ENCODE measurements at regions not wholly inside any gene's neighbourhood (a gene's known extent, or its start where the extent isn't known, plus 50 kb on each side); places are given as distances from the start of the nearest gene placed in this dataset.

DNA sequence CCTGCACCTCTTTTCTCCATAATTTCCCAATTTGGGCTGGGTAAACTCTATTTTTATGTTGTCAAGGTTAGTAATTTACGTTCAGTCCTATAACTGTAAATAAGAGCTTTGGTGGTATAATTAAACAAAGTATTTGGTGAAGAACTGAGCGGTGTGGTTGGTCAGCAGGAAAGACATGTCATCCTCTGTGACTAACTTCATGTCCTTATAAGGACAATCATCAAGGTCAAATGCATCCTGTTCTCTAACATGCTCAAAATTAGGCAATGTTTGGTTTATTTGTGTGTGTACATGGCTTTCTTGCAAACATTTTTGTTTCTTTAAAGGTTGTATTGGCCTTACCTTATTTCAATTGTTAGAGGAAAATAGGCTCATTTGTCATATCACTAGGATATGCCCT, 121.5 kb upstream of the NABP1 start:
- H3K9me3 ChIP-seq (ENCODE audit: insufficient read depth, low read depth, low read length): no peaks in the 10 kb centered on the region
- H3K4me1 ChIP-seq (ENCODE audit: control insufficient read depth in 1 of 2, insufficient read depth in 2 of 2, low read length in 2 of 2): no peaks in the 10 kb centered on the region

DNA sequence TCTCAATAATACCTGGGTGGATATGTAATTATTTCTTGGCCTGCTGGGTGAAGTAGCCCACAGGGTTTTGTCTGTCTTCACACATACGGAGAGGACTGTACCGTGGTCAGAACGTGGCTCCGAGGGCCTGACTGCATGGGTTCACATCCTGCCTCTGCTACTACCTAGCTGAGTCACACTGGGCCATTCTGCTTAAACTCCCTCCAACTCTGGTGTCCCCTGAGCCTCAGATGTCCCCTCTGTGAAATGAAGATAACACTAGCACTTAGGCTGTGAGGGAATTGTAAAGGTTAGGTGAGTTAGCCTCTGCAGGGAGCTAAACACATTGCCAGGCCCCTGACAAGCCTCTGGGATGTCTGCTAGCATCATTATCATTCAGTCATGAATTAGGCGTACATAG, 120.1 kb upstream of the NABP1 start:
- Histone ChIP-seq H3K27ac (ENCODE audit: low read depth, low read length) (no peak overlapping the region), H3K23ac (ENCODE audit: low read length) (peak overlapping the region; percentile 67), H4K8ac (ENCODE audit: low read depth, low read length) (no peak overlapping the region), H3K18ac (ENCODE audit: low read length) (no peak overlapping the region), H3K14ac (ENCODE audit: low read length) (no peak overlapping the region), H3K9ac (ENCODE audit: low read length) (no peak overlapping the region), H3K36me3 (ENCODE audit: control insufficient read depth in 1 of 2, insufficient read depth in 2 of 2, low read length in 2 of 2) (no peaks in the 10 kb centered on the region), H2AK5ac (ENCODE audit: low read length) (no peak overlapping the region), H2BK120ac (ENCODE audit: insufficient read depth, low read length, poor library complexity) (no peak overlapping the region), H3K4ac (ENCODE audit: low read depth, low read length) (no peak overlapping the region), H3K4me1 (ENCODE audit: control insufficient read depth in 1 of 2, insufficient read depth in 2 of 2, low read length in 2 of 2) (no peaks in the 10 kb centered on the region), H3K79me1 (ENCODE audit: low read length) (peaks cover 3% of the 10 kb centered on the region), H3K4me3 (ENCODE audit: low read depth, low read length) (no peak overlapping the region), H2BK12ac (ENCODE audit: low read length) (no peak overlapping the region), H3K9me3 (ENCODE audit: insufficient read depth, low read depth, low read length) (no peaks in the 10 kb centered on the region), H3K79me2 (ENCODE audit: control insufficient read depth, insufficient read depth, low read length, poor library complexity) (no peaks in the 10 kb centered on the region), H3K4me2 (ENCODE audit: low read length) (no peak overlapping the region), H3K27me3 (ENCODE audit: insufficient read depth, low read length) (no peaks in the 10 kb centered on the region), H2BK5ac (ENCODE audit: low read depth, low read length, poor library complexity) (no peak overlapping the region), H2AFZ (ENCODE audit: insufficient read depth, low read length, poor library complexity) (no peak overlapping the region), H4K91ac (ENCODE audit: low read depth, low read length) (no peak overlapping the region), H4K12ac (ENCODE audit: low read depth, low read length) (no peak overlapping the region)
- DNase-seq: no peak
- WGBS (ENCODE audit: extremely low coverage, insufficient coverage, insufficient read length): no CpG with 5 or more reads among the region's 5 CpGs

More for the DNA sequence above, 121.5 kb upstream of the NABP1 start:
- Histone ChIP-seq H3K27ac (ENCODE audit: low read depth, low read length) (no peak overlapping the region), H3K27me3 (ENCODE audit: insufficient read depth, low read length) (no peaks in the 10 kb centered on the region), H2BK120ac (ENCODE audit: insufficient read depth, low read length, poor library complexity) (no peak overlapping the region), H4K8ac (ENCODE audit: low read depth, low read length) (no peak overlapping the region), H3K4me2 (ENCODE audit: low read length) (no peak overlapping the region), H3K79me2 (ENCODE audit: control insufficient read depth, insufficient read depth, low read length, poor library complexity) (no peaks in the 10 kb centered on the region), H3K79me1 (ENCODE audit: low read length) (peaks cover 3% of the 10 kb centered on the region), H2AK5ac (ENCODE audit: low read length) (no peak overlapping the region), H3K4me3 (ENCODE audit: low read depth, low read length) (no peak overlapping the region), H3K14ac (ENCODE audit: low read length) (no peak overlapping the region), H3K9ac (ENCODE audit: low read length) (no peak overlapping the region), H3K18ac (ENCODE audit: low read length) (no peak overlapping the region), H3K4ac (ENCODE audit: low read depth, low read length) (no peak overlapping the region), H3K36me3 (ENCODE audit: control insufficient read depth in 1 of 2, insufficient read depth in 2 of 2, low read length in 2 of 2) (no peaks in the 10 kb centered on the region), H2AFZ (ENCODE audit: insufficient read depth, low read length, poor library complexity) (no peak overlapping the region), H3K23ac (ENCODE audit: low read length) (no peak overlapping the region), H2BK12ac (ENCODE audit: low read length) (no peak overlapping the region), H2BK5ac (ENCODE audit: low read depth, low read length, poor library complexity) (no peak overlapping the region), H4K12ac (ENCODE audit: low read depth, low read length) (no peak overlapping the region), H4K91ac (ENCODE audit: low read depth, low read length) (no peak overlapping the region)
- WGBS (ENCODE audit: extremely low coverage, insufficient coverage, insufficient read length): no CpG with 5 or more reads among the region's 2 CpGs
- DNase-seq: no peak

DNA sequence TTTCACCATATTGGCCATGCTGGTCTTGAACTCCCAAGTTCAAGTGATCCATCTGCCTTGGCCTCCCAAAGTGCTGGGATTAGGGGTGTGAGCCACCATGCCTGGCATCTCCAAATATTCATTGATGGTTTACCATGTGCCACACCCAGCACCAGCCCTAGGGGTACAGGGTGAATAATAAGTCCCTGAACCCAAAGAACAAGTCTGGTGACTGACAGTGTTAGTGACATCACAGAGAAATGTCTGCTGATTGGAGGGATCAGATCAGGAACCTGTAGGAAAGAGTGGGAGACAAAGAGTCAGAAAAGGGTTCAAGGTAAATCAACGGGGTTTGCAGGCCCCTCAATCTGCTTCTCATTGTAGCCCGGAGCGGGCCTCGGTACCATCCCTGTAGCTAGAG, 118.4 kb upstream of the NABP1 start:
- no CpG with 5 or more reads among the region's 4 CpGs for WGBS (ENCODE audit: extremely low coverage, insufficient coverage, insufficient read length)
- Histone ChIP-seq H3K27ac (ENCODE audit: low read depth, low read length) (no peak overlapping the region), H4K12ac (ENCODE audit: low read depth, low read length) (no peak overlapping the region), H3K23ac (ENCODE audit: low read length) (no peak overlapping the region), H3K9ac (ENCODE audit: low read length) (no peak overlapping the region), H3K27me3 (ENCODE audit: insufficient read depth, low read length) (no peaks in the 10 kb centered on the region), H3K4ac (ENCODE audit: low read depth, low read length) (no peak overlapping the region), H3K79me2 (ENCODE audit: control insufficient read depth, insufficient read depth, low read length, poor library complexity) (no peaks in the 10 kb centered on the region), H2AK5ac (ENCODE audit: low read length) (no peak overlapping the region), H2AFZ (ENCODE audit: insufficient read depth, low read length, poor library complexity) (no peak overlapping the region), H4K91ac (ENCODE audit: low read depth, low read length) (no peak overlapping the region), H3K4me2 (ENCODE audit: low read length) (no peak overlapping the region), H3K14ac (ENCODE audit: low read length) (no peak overlapping the region), H2BK120ac (ENCODE audit: insufficient read depth, low read length, poor library complexity) (no peak overlapping the region), H3K4me3 (ENCODE audit: low read depth, low read length) (no peak overlapping the region), H3K36me3 (ENCODE audit: control insufficient read depth in 1 of 2, insufficient read depth in 2 of 2, low read length in 2 of 2) (no peaks in the 10 kb centered on the region), H2BK12ac (ENCODE audit: low read length) (no peak overlapping the region), H4K8ac (ENCODE audit: low read depth, low read length) (no peak overlapping the region), H3K9me3 (ENCODE audit: insufficient read depth, low read depth, low read length) (no peaks in the 10 kb centered on the region), H3K18ac (ENCODE audit: low read length) (no peak overlapping the region), H2BK5ac (ENCODE audit: low read depth, low read length, poor library complexity) (no peak overlapping the region), H3K79me1 (ENCODE audit: low read length) (peaks cover 3% of the 10 kb centered on the region), H3K4me1 (ENCODE audit: control insufficient read depth in 1 of 2, insufficient read depth in 2 of 2, low read length in 2 of 2) (no peaks in the 10 kb centered on the region)
- DNase-seq: no peak

DNA sequence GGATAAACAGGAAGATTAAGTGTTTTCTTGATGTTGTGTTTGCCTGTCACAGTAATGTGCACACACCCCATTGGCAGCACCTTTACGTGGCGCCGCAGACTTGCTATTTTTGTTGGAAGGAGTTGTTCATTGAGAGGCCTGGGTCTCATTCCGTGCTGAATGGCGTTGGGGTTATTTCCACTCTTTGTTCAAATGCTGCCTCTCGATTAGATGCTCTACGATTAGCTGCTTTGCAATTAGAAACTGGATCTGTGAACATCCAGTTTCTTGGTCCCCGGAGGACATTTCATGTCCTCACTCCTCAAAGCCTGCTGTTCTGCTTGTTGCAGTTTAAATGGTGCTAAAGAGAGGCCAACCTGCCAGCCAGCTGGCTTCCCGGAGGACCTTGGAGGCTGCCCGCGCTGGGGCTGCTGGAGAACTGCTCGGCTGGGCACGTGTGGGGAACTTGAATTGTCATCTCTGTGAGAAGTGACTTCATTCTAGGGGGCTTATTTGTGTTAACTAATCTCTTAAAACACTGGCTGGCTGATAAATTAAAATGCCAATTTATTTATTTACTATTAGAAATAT, 117.4 kb upstream of the NABP1 start:
- Histone ChIP-seq H2BK120ac (ENCODE audit: insufficient read depth, low read length, poor library complexity) (no peak overlapping the region), H3K23ac (ENCODE audit: low read length) (no peak overlapping the region), H3K36me3 (ENCODE audit: control insufficient read depth in 1 of 2, insufficient read depth in 2 of 2, low read length in 2 of 2) (no peaks in the 10 kb centered on the region), H3K4me1 (ENCODE audit: control insufficient read depth in 1 of 2, insufficient read depth in 2 of 2, low read length in 2 of 2) (peaks cover 0 to 2% of the 10 kb centered on the region in 2 experiments), H3K18ac (ENCODE audit: low read length) (no peak overlapping the region), H4K8ac (ENCODE audit: low read depth, low read length) (no peak overlapping the region), H3K9ac (ENCODE audit: low read length) (no peak overlapping the region), H3K27ac (ENCODE audit: low read depth, low read length) (no peak overlapping the region), H2BK5ac (ENCODE audit: low read depth, low read length, poor library complexity) (no peak overlapping the region), H3K79me1 (ENCODE audit: low read length) (peaks cover 3% of the 10 kb centered on the region), H2AFZ (ENCODE audit: insufficient read depth, low read length, poor library complexity) (no peak overlapping the region), H2AK5ac (ENCODE audit: low read length) (no peak overlapping the region), H3K4me2 (ENCODE audit: low read length) (no peak overlapping the region), H3K9me3 (ENCODE audit: insufficient read depth, low read depth, low read length) (no peaks in the 10 kb centered on the region), H3K79me2 (ENCODE audit: control insufficient read depth, insufficient read depth, low read length, poor library complexity) (no peaks in the 10 kb centered on the region), H4K91ac (ENCODE audit: low read depth, low read length) (no peak overlapping the region), H3K4me3 (ENCODE audit: low read depth, low read length) (no peak overlapping the region), H4K12ac (ENCODE audit: low read depth, low read length) (no peak overlapping the region), H2BK12ac (ENCODE audit: low read length) (no peak overlapping the region), H3K4ac (ENCODE audit: low read depth, low read length) (no peak overlapping the region), H3K27me3 (ENCODE audit: insufficient read depth, low read length) (no peaks in the 10 kb centered on the region), H3K14ac (ENCODE audit: low read length) (no peak overlapping the region)
- no peak for DNase-seq
- no CpG with 5 or more reads among the region's 13 CpGs for WGBS (ENCODE audit: extremely low coverage, insufficient coverage, insufficient read length)

Data from trophoblast cell (in vitro differentiated cells and primary cell).